GM12873 (cell line): ENCODE measurements at regions not wholly inside any gene's neighbourhood (a gene's known extent, or its start where the extent isn't known, plus 50 kb on each side); places are given as distances from the start of the nearest gene placed in this dataset.

Experiments
- TF ChIP-seq, protein P1 (sequence below): IDR thresholded peaks from 2 replicates; pipeline ENCODE4 v1.5.1; 2012; ENCODE audit warnings: low read depth, mild to moderate bottlenecking, moderate library complexity, low read length, control low read depth; ENCODE audit not compliant: insufficient read depth; ENCODE audit errors: missing control alignments

- TF ChIP-seq, protein P1, sequence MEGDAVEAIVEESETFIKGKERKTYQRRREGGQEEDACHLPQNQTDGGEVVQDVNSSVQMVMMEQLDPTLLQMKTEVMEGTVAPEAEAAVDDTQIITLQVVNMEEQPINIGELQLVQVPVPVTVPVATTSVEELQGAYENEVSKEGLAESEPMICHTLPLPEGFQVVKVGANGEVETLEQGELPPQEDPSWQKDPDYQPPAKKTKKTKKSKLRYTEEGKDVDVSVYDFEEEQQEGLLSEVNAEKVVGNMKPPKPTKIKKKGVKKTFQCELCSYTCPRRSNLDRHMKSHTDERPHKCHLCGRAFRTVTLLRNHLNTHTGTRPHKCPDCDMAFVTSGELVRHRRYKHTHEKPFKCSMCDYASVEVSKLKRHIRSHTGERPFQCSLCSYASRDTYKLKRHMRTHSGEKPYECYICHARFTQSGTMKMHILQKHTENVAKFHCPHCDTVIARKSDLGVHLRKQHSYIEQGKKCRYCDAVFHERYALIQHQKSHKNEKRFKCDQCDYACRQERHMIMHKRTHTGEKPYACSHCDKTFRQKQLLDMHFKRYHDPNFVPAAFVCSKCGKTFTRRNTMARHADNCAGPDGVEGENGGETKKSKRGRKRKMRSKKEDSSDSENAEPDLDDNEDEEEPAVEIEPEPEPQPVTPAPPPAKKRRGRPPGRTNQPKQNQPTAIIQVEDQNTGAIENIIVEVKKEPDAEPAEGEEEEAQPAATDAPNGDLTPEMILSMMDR: no peak
Measured at GRCh38 chr12:81988362-81988761, 229.2 kb upstream of the PPFIA2 start.

DNA sequence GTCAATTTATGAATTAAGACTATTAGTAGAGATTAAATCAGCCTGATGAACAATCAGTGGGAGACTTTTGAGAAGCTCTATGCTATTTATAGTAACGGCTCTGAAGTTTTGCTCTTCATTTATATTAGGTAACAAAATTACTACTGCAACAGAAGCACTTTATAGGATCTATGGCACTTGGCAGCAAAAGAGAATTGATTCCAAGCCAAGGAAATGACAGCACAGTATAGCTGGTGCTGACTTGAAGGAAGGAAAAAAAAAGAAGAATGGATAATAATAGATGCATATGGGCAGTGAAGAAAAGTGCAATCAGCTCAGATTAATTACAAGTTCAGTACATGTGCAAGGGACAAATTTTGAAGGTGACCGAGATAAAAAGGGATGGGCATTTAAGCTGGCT lies 228.2 kb upstream of the PPFIA2 start:
- TF ChIP-seq, protein P1: no peak

DNA sequence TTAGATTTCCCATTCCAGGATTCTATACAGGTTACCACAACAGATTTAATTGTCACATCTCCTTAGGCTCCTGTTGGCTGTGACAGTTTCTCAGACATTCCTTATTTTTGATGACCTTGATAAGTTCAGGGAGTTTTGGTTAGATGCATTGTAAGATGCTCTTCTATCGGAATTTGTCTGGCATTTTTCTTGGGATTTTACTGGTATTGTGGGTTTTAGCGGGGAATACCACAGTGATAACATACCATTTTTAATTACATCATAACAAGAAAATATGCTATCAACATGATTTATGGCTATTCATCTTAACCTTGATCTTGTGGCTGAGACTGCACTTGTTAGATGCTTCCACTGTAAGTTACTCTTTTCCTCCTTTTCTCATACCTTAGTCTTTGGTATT lies 217.5 kb upstream of the PPFIA2 start:
- TF ChIP-seq, protein P1: no peak

DNA sequence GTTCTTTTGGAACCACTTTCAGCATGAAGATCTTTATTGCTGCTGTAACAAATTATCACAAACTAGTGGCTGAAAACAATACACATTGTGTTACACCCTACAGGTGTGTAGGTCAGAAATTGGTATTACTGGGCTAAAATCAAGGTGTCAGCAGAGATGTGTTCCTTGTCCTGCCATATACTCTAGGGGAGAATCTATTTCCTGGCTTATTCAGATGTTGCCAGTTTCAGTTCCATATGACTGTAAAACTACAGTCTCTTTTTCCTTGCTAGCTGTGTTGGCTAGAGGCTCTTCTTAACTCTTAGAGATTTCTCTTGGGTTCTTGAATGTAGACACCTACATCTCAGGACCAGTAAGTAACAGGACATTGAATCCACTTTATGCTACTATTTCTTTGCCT lies 215.6 kb upstream of the PPFIA2 start:
- TF ChIP-seq, protein P1: no peak

GRCh38 chr12:81968421-81968820 lies 209.3 kb upstream of the PPFIA2 start:
- TF ChIP-seq, protein P1: no peak

DNA sequence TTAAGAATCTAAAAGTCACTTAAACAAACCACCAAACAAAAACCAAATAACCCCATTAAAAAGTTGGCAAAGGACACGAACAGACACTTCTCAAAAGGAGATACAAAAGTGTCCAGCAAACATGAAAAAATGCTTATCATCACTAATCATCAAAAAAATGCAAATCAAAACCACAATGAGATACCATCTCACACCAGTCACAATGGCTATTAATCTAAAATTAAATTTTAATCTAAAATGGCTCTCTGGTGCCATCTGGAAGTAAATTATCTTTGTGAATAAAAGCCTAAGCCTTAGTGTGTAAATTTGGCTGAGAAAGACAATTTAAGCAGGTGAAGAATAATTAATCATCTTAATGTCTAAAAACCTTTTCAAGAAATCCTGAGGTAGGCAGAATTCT lies 204.5 kb upstream of the PPFIA2 start:
- TF ChIP-seq, protein P1: no peak

GRCh38 chr12:81963026-81963425 lies 203.9 kb upstream of the PPFIA2 start:
- TF ChIP-seq, protein P1: no peak
